K562 (cell line): ENCODE measurements at regions not wholly inside any gene's neighbourhood (a gene's known extent, or its start where the extent isn't known, plus 50 kb on each side); places are given as distances from the start of the nearest gene placed in this dataset.

Experiments
- ATAC-seq: fragments of 200-7000 bp; cut with Tn5 transposase; 3 replicates; pipeline ENCODE4 v1.9.1; 2020; ENCODE audit warnings: moderate library complexity
- BruUV-seq: library from RNA; stranded (reverse); fragments of 400-500 nt; replicated peaks from 2 replicates; lab custom pipeline; 2021; lab: Mats Ljungman, UMichigan
- CTCF ChIA-PET: fragments of 300-600 bp; formaldehyde crosslinking; extraction: SDS; loops from one replicate; lab custom pipeline; 2021; ENCODE audit warnings: low intra/inter-chr PET ratio; lab: Yijun Ruan, JAX
- POLR2A ChIA-PET: fragments of 300-600, 350-650 bp; sonication (Branson Sonifier 250); formaldehyde crosslinking; extraction: SDS; loops from one replicate; lab custom pipeline; 2021; ENCODE audit warnings: antibody characterized with exemption, inconsistent platforms; lab: Yijun Ruan, JAX
- DNase-seq, 4 experiments: peaks; one replicate each; pipeline versions ENCODE4 v3.0.0 to v3.0.0-alpha.2; 2011 to 2018; ENCODE audit warnings: low spot score in 3 of 4, mixed read lengths in 3 of 4; ENCODE audit errors: extremely low read depth in 1 of 4
- FAIRE-seq: peaks from 2 replicates; lab custom pipeline; 2011; peaks lifted over from hg19 to GRCh38; lab: Jason Lieb, UNC
- H2AFZ ChIP-seq: 2 replicates; pipeline ENCODE4 v1.6.0; 2011; ENCODE audit warnings: low read depth, low read length, control low read depth, inconsistent platforms
- H3K27ac ChIP-seq: fragments of 200-600 bp; 3 replicates; pipeline ENCODE4 v1.8.0; 2011; ENCODE audit warnings: low read depth, mild to moderate bottlenecking, control low read depth, inconsistent platforms, low read length, moderate library complexity, mixed read lengths; ENCODE audit errors: extremely low read depth
- H3K27me3 ChIP-seq, 2 experiments: fragments of 300-600 bp in 1 of 2; 2 replicates in 1 of 2; 3 replicates in 1 of 2; pipeline versions ENCODE4 v1.6.0 to v1.8.0; 2011; ENCODE audit warnings: inconsistent platforms in 2 of 2, low read length in 2 of 2, mild to moderate bottlenecking in 1 of 2, mixed read lengths in 1 of 2, moderate library complexity in 1 of 2; ENCODE audit not compliant: control insufficient read depth in 2 of 2, insufficient read depth in 2 of 2
- H3K36me3 ChIP-seq: fragments of 300-600 bp; 3 replicates; pipeline ENCODE4 v1.8.0; 2011; ENCODE audit warnings: mild to moderate bottlenecking, low read length, inconsistent platforms; ENCODE audit not compliant: control insufficient read depth, insufficient read depth
- H3K4me1 ChIP-seq, 2 experiments: fragments of 200-600 bp in 1 of 2; replicated peaks in 1 of 2; 2 replicates in 1 of 2; 3 replicates in 1 of 2; pipeline versions ENCODE4 v1.5.1 to v1.8.0; 2011; ENCODE audit warnings: inconsistent platforms in 2 of 2, low read length in 2 of 2, mild to moderate bottlenecking in 1 of 2, mixed read lengths in 1 of 2, moderate library complexity in 1 of 2; ENCODE audit not compliant: control insufficient read depth in 2 of 2, insufficient read depth in 2 of 2
- H3K4me2 ChIP-seq: 2 replicates; pipeline ENCODE4 v1.6.1; 2011; ENCODE audit warnings: low read length, control low read depth, inconsistent platforms, mixed read lengths; ENCODE audit not compliant: insufficient read depth
- H3K4me3 ChIP-seq: fragments of 200-600 bp; sonication (generic), shearing (Covaris generic); 2 replicates; pipeline ENCODE4 v1.5.1; 2016; ENCODE audit warnings: control low read depth, inconsistent platforms
- H3K79me2 ChIP-seq: fragments of 200-600 bp; 3 replicates; pipeline ENCODE4 v1.8.0; 2011; ENCODE audit warnings: low read length, inconsistent platforms; ENCODE audit not compliant: control insufficient read depth, insufficient read depth
- H3K9ac ChIP-seq, 2 experiments: 2 replicates each; pipeline versions ENCODE4 v1.6.0 to v1.6.1; 2011; ENCODE audit warnings: low read depth in 2 of 2, low read length in 2 of 2, control low read depth in 1 of 2, inconsistent platforms in 1 of 2, mild to moderate bottlenecking in 1 of 2, mixed read lengths in 1 of 2; ENCODE audit not compliant: insufficient read depth in 1 of 2
- H3K9me1 ChIP-seq: one replicate; pipeline ENCODE4 v1.6.0; 2011; ENCODE audit warnings: inconsistent platforms, mild to moderate bottlenecking, low read length, moderate library complexity; ENCODE audit not compliant: control insufficient read depth, insufficient read depth
- H3K9me3 ChIP-seq: replicated peaks from 2 replicates; pipeline ENCODE4 v1.5.1; 2011; ENCODE audit warnings: low read depth, low read length, inconsistent platforms; ENCODE audit not compliant: control insufficient read depth, insufficient read depth
- H4K20me1 ChIP-seq: replicated peaks from 2 replicates; pipeline ENCODE4 v1.6.1; 2011; ENCODE audit warnings: low read length, inconsistent platforms, mixed read lengths; ENCODE audit not compliant: control insufficient read depth, insufficient read depth
- BRD4 ChIP-seq: fragments of 200-600 bp; sonication (generic); IDR thresholded peaks from 2 replicates; pipeline ENCODE4 v1.6.1; 2017; ENCODE audit warnings: inconsistent platforms
- CHD2 ChIP-seq: IDR thresholded peaks from 2 replicates; pipeline ENCODE4 v1.6.1; 2011; ENCODE audit warnings: low read depth, low read length
- DLX4 ChIP-seq: fragments of 250-450 bp; sonication (Bioruptor Pico); IDR thresholded peaks from 2 replicates; pipeline ENCODE4 v1.6.1; 2021; ENCODE audit warnings: mild to moderate bottlenecking
- ESRRA ChIP-seq: fragments of 450-650 bp; IDR thresholded peaks from 2 replicates; pipeline ENCODE4 v1.6.1; 2014; ENCODE audit warnings: low read depth, mild to moderate bottlenecking, moderate library complexity, borderline replicate concordance
- HINFP ChIP-seq: fragments of 450-650 bp; conservative IDR thresholded peaks from 2 replicates; pipeline ENCODE4 v1.6.1; 2016; ENCODE audit warnings: missing genetic modification characterization, low read depth, mild to moderate bottlenecking, control low read depth, missing compliant biosample characterization
- HLTF ChIP-seq: fragments of 450-650 bp; IDR thresholded peaks from 2 replicates; pipeline ENCODE4 v1.6.1; 2016
- HMBOX1 ChIP-seq: sonication (generic); IDR thresholded peaks from 2 replicates; pipeline ENCODE4 v1.6.1; 2016
- HMGXB4 ChIP-seq: sonication (generic); formaldehyde crosslinking; IDR thresholded peaks from 2 replicates; pipeline ENCODE4 v1.8.1; 2023; ENCODE audit warnings: mild to moderate bottlenecking, missing genetic modification reagents
- LARP7 ChIP-seq: fragments of 450-650 bp; IDR thresholded peaks from 2 replicates; pipeline ENCODE4 v1.6.1; 2016
- MCM2 ChIP-seq: fragments of 450-650 bp; IDR thresholded peaks from 2 replicates; pipeline ENCODE4 v1.6.1; 2017; ENCODE audit warnings: low read depth, mild to moderate bottlenecking
- NR1H2 ChIP-seq: sonication (generic); formaldehyde crosslinking; IDR thresholded peaks from 2 replicates; pipeline ENCODE4 v1.4.0; 2020; ENCODE audit warnings: mild to moderate bottlenecking, missing genetic modification reagents
- SMAD2 ChIP-seq: fragments of 150-350 bp; IDR thresholded peaks from 2 replicates; pipeline ENCODE4 v1.6.1; 2014; ENCODE audit warnings: low read depth, mild to moderate bottlenecking, low read length
- SMAD4 ChIP-seq: fragments of 250-450 bp; sonication (Bioruptor Pico); conservative IDR thresholded peaks from 2 replicates; pipeline ENCODE4 v1.8.0; 2021; ENCODE audit warnings: inconsistent platforms, mild to moderate bottlenecking, moderate library complexity
- TCFL5 ChIP-seq: fragments of 250-450 bp; sonication (Bioruptor Pico); conservative IDR thresholded peaks from 2 replicates; pipeline ENCODE4 v1.6.1; 2021; ENCODE audit warnings: mild to moderate bottlenecking, moderate library complexity, matching md5 sums
- TEAD1 ChIP-seq, 2 experiments: fragments of 450-650 bp in 1 of 2; sonication (generic) in 1 of 2; formaldehyde crosslinking; IDR thresholded peaks; 2 replicates each; pipeline versions ENCODE4 v1.4.0 to v1.8.0; 2020 to 2022; ENCODE audit warnings: mild to moderate bottlenecking in 2 of 2, missing genetic modification reagents in 1 of 2
- TEAD4 ChIP-seq, 2 experiments: sonication (generic) in 1 of 2; formaldehyde crosslinking in 1 of 2; IDR thresholded peaks; 2 replicates each; pipeline versions ENCODE4 v1.6.1 to v1.8.0; 2012 to 2022; ENCODE audit warnings: borderline replicate concordance in 1 of 2, inconsistent platforms in 1 of 2, low read length in 1 of 2, mild to moderate bottlenecking in 1 of 2, missing genetic modification reagents in 1 of 2
- ZNF124 ChIP-seq: sonication (generic); formaldehyde crosslinking; IDR thresholded peaks from 2 replicates; pipeline ENCODE4 v1.8.1; 2022; ENCODE audit warnings: missing genetic modification reagents
- ZNF324 ChIP-seq: fragments of 250-450 bp; sonication (Bioruptor Pico); IDR thresholded peaks from 2 replicates; pipeline ENCODE4 v1.4.0; 2020; ENCODE audit warnings: mild to moderate bottlenecking
- ZNF444 ChIP-seq: fragments of 250-450 bp; sonication (Bioruptor Pico); IDR thresholded peaks from 2 replicates; pipeline ENCODE4 v1.4.0; 2020; ENCODE audit warnings: mild to moderate bottlenecking, moderate library complexity
- ZNF717 ChIP-seq: fragments of 250-450 bp; sonication (Bioruptor Pico); IDR thresholded peaks from 2 replicates; pipeline ENCODE4 v1.5.0; 2021
- WGBS: fragments of 100-300 bp; shearing (Covaris generic); methylation state at CpG from one replicate; pipeline ENCODE4 v1.1.6; 2016; ENCODE audit warnings: low coverage, mixed read lengths; ENCODE audit not compliant: insufficient coverage; ENCODE audit errors: missing lambda C conversion rate; 5-methylcytosine and 5-hydroxymethylcytosine counted together
- in situ Hi-C: fragments of 300-500 bp; cut with MboI; formaldehyde crosslinking; loops from 4 replicates; pipeline ENCODE4 v1.15.0; 2018; ENCODE audit warnings: inconsistent platforms, mixed read lengths
- intact Hi-C: fragments of 100-400 bp; cut with micrococcal nuclease; formaldehyde crosslinking; loops from 2 replicates; pipeline ENCODE4 v1.14.2; 2022

GRCh38 chr2:116832148-116832547, 982.3 kb upstream of the DDX18 start (continued):
- no peak for TF ChIP-seq HMBOX1
- TF ChIP-seq ZNF324 (CRISPR knock-in tag): no peak
- TF ChIP-seq ZNF717: no peak
- no peak for TF ChIP-seq NR1H2 (CRISPR knock-in tag)
- no peak for TF ChIP-seq LARP7
- no peak for TF ChIP-seq ESRRA

- in situ Hi-C loops: no loop called here
- H3K9me3 ChIP-seq: no peaks in the 10 kb centered on the region
- intact Hi-C loops: no loop called here
- ChIA-PET CTCF (no interaction called here), POLR2A (no interaction called here)
- ATAC-seq (no peak), FAIRE-seq (no peak), DNase-seq (no peak)
- no peak overlapping the region for H3K4me3 ChIP-seq
- BruUV-seq: no TSS peak
- no peak overlapping the region for H3K9ac ChIP-seq
- H2AFZ ChIP-seq: no peak overlapping the region
- no peaks in the 10 kb centered on the region for H3K27me3 ChIP-seq
- H3K4me1 ChIP-seq: no peaks in the 10 kb centered on the region
- no peaks in the 10 kb centered on the region for H3K36me3 ChIP-seq
- TF ChIP-seq ZNF124 (CRISPR knock-in tag) (no peak), MCM2 (no peak), TCFL5 (CRISPR knock-in tag) (no peak), DLX4 (CRISPR knock-in tag) (no peak), HLTF (no peak), CHD2 (no peak), TEAD4 (IDR thresholded peaks at IDR 0.05; ENCODE audit: low read length) (no peak), TEAD4 (CRISPR knock-in tag; IDR thresholded peaks at IDR 0.05; ENCODE audit: borderline replicate concordance) (no peak), SMAD4 (CRISPR knock-in tag) (no peak), BRD4 (no peak), HMGXB4 (CRISPR knock-in tag) (no peak), ZNF444 (no peak), TEAD1 (CRISPR knock-in tag; IDR thresholded peaks at IDR 0.05) (no peak), SMAD2 (no peak), HINFP (tag) (no peak)
- H3K79me2 ChIP-seq: no peaks in the 10 kb centered on the region
- H4K20me1 ChIP-seq: no peaks in the 10 kb centered on the region
- no peak overlapping the region for H3K4me2 ChIP-seq
- H3K9me1 ChIP-seq: no peaks in the 10 kb centered on the region
- 3% methylated on average over 3 of the region's 3 CpGs for WGBS
- no peak overlapping the region for H3K27ac ChIP-seq
Observed at GRCh38 chr2:116833052-116833451, 981.4 kb upstream of the DDX18 start.
